Ammon's horn (tissue), 1 donor: ENCODE measurements at regions not wholly inside any gene's neighbourhood (a gene's known extent, or its start where the extent isn't known, plus 50 kb on each side); places are given as distances from the start of the nearest gene placed in this dataset.
"Not testable (repeated sequence)": the region's sequence is repeated elsewhere in the genome, so short reads cannot be mapped to it uniquely, and the experiment has no call there.

Experiments
- DNase-seq: peaks from one replicate; pipeline ENCODE4 v3.0.0-alpha.2; 2016; ENCODE audit warnings: low spot score

DNA sequence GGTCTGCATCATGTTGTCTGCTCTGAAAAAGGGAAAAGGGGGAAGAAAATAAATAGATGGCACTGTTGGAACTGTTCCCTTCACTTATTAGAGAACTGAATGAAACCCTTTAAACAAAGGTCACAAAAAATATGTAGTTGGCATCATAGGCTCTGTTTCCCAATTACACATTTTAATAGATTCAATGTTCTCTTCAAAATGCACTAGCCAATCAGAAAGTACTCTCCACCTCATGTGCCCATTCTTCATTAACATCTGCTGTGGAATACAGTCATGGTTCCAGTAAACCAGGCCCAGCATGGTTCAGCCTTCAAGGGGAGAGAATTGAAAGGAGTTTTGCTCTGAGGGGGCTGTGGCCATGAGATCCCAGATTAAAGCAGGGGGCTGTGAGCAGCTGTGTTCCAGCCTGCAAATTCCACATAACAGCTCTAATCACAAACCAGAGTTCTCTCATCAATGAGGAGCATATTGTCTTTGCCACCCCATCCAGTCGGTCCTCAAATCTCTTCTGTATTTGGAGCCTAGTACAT lies 165.9 kb upstream of the CREB1 start:
- no peak for DNase-seq

DNA sequence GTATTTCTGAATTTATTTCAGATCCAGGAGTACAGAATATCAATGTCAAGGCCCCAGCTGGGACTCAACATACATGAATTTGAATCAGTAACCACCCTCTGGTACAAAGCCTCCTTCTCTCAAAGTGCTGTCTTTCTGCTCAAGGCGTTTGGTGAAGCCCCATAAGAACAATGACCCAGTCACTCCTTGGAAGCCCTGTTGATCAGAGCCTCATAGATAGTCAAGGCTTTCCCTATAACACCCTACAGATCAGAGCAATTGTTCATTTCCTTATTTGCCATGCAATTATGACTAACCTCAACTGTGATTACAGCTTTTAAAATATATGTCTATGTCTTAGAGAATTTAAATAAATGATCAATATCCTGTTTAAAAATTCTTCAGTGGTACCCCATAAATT lies 159.1 kb upstream of the CREB1 start:
- DNase-seq, result no peak

DNA sequence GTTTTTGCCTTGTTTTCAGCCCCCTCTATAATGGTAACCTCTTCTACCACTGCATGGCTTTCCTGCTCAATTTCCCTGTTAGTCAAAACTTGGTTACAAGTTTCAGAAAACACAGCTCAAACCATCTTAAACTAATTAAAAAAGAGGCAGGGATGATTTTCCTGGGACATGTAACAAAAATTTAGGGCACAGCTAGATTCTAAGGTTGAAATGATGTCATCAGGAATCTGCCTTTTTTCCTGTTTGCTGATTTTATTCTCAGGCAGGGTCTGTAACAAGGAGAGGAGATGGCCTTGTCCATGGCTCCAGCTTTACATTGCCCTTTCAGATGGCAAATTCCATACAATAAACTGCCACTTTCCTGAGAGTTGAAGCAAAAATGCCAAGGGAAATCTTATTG lies 157.9 kb upstream of the CREB1 start:
- DNase-seq, result no peak

DNA sequence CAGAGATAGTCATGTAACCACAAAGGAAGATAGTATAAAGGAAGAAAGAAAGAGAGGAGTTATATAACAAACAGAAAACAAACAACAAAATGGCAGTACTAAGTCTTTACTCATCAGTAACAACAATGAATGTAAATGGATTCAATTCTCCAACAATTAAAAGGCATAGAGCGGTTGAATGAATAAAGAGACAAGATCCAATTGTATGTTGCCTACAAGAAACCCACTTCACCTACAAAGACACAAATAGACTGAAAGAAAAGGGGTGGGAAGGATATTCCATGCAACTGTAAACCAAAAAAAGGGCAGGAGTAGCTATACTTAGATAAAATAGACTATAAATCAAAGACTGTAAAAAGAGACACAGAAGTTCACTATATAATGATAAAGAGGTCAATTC lies 157.3 kb upstream of the CREB1 start:
- no peak for DNase-seq

DNA sequence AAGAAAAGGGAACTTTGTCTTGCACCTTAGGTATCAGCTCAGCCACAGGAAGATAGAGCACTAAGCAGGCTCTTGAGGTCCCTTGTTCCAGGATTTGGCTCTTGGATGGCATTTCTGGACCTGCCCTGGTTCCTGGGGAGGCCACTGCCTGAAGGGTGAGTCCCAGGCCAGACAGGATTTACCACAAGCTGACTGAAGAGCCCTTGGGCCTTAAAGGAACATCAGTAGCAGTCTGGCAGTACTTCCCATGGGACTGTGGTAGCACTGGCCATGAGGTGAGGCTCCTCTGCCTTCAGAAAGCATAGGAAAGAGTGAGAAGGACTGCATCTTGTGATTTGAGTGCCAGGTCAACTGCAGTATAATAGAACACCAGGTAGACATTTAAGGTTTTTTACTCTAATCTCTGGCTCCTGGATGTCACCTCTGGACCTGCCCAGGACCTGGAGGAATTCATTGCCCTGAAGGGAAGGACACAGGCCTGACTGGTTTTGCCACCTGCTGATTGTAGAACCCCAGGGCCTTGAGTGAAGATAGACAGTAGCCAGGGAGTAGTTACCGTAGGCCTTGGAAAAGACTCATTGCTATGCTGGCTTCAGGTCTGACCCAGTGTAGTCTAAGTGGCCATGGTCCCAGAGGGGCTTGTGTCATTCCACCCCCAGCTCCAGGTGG lies 154.4 kb upstream of the CREB1 start:
- no peak for DNase-seq

DNA sequence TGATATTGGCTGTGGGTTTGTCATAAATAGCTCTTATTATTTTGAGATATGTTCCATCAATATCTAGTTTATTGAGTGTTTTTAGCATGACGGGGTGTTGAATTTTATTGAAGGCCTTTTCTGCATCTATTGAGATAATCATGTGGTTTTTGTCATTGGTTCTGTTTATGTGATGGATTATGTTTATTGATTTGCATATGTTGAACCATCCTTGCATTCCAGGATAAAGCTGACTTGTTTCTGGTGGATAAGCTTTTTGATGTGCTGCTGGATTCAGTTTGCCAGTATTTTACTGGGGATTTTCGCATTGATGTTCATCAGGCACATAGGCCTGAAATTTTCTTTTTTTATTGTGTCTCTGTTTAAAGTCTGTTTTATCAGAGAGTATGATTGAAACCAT lies 151.1 kb upstream of the CREB1 start:
- DNase-seq, result not testable (repeated sequence)

DNA sequence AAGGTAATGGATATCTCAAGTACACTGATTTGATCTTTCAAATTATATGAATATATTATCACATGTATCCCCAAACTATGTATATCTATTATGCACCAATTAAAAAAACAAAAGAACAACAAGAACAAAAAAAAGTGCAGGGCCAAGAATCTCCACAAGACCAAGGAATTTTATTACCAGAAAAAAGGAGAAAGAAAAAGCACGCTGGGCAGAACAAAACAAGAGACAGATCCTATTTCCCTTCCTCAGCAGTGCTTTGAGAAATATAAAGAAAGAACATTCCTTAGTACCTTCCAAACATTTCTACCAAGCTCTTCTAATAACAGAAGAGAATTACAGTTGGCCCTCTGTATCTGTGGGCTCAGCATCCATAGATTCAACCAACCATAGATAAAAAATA lies 144.7 kb upstream of the CREB1 start:
- DNase-seq, result no peak

DNA sequence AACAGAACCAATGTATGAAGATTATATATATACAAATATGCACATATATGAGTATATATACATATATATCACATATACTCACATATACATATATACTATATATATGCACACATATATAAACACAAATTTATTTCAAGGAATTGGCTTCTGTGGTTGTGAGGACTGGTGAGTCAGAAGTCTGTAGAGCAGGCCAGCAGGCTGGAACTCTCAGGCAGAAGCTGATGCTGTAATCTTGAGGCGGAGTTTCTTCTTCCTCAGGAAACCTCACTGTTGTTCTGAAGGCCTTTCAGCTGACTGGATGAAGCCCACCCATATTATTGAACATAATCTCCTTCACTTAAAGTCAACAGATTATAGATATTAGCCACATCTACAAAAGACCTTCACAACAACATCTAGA lies 143.9 kb upstream of the CREB1 start:
- DNase-seq, result no peak

DNA sequence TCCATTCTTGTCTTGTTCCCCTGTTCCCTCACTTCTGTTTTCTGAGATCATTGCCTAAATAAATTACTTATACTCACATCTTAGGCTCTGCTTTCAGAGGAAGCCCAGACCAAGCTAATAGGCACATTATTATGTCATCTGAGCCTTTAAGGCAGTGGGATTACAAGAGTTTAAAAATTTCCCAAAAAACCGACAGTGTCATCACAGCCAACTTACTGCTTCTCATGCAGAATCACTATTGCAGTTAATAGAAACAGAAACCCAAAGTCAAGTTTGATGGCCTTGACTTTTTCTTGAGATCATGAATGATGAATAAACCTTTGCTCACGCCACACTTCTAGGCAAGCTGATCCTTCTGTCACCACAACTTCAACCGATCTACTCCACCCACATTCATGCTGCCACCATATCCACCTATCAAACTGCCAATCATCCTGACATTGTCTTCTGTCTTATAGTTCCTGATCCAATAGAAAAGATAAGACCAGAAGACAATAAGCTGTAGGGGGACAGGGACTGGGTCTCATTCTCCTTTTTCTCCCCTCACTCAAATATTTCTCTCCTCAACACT lies 142.7 kb upstream of the CREB1 start:
- no peak for DNase-seq

DNA sequence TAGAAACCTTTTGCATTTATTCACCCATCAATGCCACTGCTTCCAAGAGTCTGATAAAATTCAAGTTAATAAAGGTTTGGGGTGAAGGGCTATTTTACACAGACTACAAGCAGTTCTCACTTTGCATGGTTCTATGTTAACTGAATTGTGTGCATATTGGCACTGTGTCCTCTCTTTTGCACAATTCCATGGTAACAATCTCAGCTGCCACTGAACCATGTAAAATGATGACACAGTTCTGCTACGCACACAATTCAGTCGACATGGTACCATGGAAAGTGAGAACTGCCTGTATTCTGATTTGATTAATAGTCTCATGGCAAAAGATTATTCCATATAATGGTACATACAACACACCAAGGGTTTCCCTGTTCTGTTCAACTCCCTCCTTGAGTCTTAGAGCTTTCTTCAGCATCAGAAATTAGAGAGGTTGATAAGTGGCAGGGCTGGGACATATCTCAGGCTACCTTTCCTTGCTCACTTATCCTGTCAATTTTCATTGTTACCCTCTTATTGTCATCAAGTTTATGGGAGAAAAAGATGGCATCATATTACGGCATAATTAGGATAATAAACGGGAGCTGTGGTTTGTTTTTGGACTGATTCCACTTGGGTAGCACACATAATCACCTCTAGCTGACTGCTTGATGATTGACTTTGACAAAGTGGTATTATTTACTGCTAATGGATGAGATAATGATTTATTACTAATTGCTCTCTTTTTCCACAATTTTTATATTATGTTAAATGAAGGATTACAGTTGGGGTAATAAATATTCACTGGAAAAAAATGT lies 139.3 kb upstream of the CREB1 start:
- no peak for DNase-seq

DNA sequence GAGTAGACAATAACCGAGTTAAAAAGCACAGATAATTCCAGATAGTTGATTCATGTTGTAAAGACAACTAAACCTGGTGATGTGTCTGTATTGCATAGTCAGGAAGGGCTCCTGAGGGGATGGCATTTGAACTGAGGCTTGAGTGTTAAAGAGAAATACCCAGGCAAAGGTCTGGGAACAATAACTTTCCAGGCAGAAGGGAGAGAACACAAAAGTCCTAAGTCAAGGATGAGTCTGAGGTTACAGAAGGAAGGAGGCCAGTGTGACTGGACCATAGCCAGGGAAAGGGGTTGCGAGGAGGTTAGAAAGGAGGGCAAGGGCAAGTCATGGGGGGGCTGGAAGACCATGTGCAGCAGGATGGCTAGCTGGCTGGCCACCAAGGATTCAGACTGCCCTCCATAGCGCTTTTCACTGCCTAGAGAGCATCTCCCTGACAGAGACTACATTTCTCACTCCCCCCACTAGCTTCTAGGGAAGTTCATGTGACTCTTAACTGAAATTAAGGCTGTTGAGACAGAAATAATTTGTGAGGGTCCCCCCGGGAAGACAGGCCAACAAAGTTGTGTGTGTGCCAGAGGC lies 135.5 kb upstream of the CREB1 start:
- no peak for DNase-seq

DNA sequence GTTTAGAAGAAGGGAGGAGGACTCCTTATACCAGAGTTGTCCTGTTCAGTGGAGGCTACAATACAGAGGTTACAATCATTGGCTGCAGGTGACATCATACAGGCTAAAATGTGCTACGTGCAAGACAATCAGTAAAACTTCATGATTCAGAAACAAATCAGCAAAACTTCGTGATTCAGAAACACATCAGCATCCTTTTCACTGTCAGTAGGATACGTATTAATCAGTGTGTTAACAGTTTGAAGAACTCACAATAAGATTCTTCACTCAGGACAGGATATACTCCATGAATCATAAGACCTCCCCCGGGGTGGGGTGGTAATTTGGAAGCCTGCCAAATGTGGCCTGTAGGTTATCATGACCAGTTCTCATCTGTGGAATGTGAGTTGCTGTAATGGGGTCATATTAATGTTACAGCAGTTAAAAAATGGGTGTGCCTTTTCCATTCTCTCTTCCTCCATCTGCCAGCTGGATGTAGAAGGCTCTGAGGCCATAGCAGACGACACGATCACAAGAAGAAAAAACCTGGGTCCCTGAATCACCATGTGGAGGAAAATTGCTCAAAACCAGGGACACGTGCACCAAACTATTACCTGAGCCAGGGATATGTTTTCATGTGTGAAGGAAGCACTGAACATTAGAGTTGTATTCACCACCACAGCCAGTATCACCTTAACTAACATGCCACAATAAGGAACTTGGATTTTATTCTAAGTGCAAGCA lies 134.8 kb upstream of the CREB1 start:
- DNase-seq, result no peak

DNA sequence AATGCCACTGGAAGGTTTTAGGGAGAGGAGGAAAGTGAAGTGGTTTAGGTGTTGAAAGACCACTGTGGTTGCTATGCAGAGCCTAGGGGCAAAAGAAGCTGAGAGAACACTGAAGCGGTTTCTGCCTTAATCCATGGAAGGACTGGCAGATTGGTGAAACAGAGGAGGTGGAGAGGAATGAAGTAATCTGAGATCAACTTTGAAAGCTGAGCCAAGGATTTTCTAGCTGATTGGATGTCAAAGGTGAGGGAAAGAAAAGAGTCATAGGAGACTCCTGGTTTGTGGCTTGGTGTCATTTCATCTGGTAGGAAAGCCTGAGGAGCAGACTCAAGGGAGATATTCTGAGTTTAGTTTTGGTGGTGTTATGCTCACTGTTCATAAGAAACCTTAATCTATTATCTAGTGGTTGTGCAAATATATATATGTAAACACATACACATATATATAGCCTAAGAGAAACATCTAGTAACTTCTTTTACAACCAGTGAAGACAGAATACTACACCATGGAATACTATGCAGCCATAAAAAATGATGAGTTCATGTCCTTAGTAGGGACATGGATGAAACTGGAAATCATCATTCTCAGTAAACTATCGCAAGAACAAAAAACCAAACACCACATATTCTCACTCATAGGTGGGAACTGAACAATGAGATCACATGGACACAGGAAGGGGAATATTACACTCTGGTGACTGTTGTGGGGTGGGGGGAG lies 134.1 kb upstream of the CREB1 start:
- DNase-seq, result no peak

DNA sequence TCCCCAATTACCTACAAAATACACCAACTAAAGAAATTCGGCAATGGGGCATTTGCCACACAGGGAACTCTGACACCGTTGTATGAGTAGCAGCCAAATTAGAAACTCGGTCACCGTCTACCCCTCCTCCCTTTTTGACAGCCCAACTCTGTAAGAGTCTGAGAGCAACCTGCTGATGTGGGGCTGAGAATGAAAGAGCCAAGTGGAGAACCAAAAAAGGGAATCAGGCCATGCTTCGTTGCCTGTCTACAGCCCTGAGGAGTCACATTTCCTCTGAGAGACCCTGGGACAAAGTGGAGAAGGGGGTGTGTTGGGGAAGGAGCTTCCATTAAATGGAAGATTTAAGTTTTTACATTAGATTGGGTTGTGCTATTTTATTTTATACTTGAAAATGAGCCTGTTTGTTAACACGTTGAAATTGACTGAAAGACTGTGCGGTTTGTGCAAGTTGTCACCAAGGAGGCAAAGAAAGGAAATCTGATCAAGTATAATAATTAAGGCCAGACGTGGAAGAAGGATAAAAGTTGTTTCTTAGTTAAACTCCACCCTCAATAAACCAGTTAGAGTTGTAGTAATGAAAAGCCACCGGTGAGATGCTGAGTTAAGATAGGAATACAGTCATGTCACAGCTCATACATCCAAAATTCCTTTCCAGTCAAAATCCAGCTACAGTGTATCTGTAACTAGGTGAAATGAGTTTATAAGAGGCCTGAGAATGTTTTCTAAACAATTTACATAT lies 131.7 kb upstream of the CREB1 start:
- no peak for DNase-seq

DNA sequence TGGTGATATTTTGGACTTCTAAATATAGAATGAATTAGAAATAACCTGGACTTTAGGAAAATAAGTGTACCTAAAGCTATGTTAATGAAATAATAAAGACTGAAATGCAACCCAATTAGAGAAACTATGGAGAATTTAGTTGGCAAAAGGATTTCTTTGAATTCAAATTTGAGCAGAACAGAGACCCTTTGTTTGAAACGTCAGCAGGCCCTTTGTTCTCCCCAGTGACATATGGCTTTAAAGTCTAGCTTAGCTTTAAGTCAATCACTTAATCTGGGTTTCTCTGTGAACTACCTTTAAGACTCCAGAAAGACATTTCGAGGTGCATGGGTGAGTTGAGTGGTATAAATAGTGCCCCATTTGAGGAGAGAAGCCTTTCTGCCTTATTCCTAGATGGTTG lies 130.5 kb upstream of the CREB1 start:
- no peak for DNase-seq

DNA sequence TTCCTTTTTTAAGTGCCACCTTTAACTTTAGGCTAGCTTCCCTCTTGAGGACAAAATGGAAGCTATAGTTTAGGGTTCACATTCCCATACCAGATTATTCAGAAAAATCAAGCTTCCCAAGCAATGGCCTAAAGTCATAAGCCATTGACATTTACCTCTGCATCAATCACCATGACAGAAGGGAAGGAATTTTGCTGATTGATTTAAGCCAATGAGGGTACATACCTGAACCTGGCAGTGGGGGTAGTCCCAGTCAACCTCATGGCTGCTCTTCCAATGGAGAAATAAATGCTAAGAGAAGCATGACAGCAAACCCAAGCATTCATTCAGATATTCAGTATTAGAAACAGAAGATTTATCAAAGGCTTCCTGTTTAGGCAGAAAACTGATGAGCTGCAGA lies 128.4 kb upstream of the CREB1 start:
- DNase-seq, result no peak

DNA sequence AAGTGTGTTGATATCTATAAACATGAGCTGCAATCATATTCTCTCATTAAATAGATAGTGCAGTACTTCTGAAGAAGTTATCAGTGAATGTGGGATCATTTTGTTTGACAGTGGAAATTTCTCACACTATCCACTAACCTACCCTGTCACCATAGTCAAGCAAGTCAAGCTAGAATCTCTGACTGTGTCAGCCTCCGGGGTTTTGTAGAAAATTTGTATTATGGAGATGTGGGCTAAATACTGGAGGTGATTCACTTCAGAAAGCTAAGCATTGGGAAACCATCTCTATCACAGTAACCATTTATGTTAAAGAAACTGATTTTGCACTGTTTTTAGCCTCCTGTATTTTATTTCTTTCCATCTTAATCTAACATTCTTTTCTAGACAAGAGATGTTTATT lies 126.6 kb upstream of the CREB1 start:
- DNase-seq, result no peak

DNA sequence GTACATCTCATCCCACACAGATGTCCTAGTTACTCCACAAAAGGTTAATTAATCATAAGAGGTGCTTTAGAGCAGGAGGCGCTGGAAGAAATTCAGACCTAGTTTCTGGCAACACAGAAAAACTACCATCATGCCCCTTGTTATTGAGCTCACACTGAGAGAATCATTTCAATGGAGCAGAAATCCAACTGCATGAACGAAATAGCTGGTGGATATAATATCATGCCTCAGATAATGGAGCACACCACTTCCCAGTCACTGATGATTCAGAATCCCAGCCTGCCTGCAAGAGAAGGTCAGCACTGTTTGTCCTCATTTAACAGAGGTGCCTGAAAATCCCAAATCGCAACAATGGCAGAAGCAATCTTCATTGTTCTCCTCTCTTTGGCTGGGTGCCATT lies 125.8 kb upstream of the CREB1 start:
- no peak for DNase-seq

DNA sequence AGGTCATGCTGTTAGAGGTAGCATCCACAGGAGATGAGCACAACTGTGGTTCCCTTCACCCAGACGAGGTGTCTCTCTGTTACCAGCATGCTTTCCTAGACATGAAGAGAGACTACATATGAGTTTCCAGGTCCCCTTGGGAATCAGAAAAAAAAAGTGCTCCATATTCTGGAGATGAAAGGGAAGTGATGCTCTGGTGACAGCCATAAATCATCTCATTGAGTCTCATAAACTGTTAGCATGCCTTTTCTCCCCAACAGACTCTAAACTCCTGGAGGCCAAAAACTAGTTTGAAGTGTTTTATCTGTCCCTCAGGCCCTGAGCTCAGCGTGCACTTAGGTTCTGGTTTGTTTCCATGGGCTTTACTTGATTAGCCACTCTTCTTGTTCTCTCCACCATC lies 124.6 kb upstream of the CREB1 start:
- no peak for DNase-seq

DNA sequence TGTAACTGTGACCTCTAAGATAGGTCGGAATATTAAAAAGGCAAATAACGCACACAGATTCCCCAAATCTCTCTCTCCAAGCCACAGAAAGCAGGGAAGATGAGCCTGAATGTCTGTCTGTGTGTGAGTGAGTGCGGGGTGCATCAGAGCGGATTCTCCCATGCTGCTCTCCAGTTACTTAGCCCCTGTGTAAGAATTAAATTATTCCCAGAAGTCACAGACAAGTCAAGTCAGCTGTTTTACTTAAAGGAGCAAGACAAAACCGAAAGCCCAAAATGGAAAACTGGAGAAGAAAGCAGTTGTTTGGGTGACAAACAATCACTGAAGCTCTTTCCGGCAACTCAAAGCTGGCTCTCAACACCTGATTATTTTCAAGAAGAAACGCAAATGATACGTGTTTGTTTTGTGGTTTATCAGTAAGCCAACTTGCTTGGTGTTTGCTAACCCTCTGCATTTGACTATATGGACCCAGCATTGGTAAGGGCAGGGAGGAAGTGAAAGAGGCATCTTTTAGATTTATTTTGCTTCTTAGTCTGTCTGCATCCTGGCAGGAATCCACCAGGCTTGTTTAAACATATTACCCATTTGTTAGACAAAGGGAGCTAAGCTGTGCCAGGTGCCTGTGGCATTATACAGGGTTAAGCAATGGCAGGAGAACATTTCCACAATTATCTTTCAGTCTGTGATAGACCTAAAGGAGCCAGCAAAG lies 121.5 kb upstream of the CREB1 start:
- peak; percentile 37 for DNase-seq
